SK-N-SH treated with all-trans-retinoic acid at 6 μM for 48 hours (cell line): ENCODE measurements at regions not wholly inside any gene's neighbourhood (a gene's known extent, or its start where the extent isn't known, plus 50 kb on each side); places are given as distances from the start of the nearest gene placed in this dataset.

Experiments used
- ARNTL ChIP-seq: fragments of 450-650 bp; formaldehyde crosslinking; IDR thresholded peaks from 2 replicates; pipeline ENCODE4 v1.5.0; 2020; ENCODE audit warnings: low read depth, mild to moderate bottlenecking, moderate library complexity, borderline replicate concordance
- GLIS3 ChIP-seq: fragments of 250-450 bp; sonication (Bioruptor Pico); IDR thresholded peaks from 2 replicates; pipeline ENCODE4 v1.5.0; 2020; ENCODE audit warnings: mild to moderate bottlenecking, moderate library complexity
- OSR1 ChIP-seq: fragments of 250-450 bp; sonication (Bioruptor Pico); IDR thresholded peaks from 2 replicates; pipeline ENCODE4 v1.8.0; 2022; ENCODE audit warnings: moderate library complexity, mild to moderate bottlenecking, inconsistent platforms
- PPARA ChIP-seq: fragments of 250-450 bp; sonication (Bioruptor Pico); IDR thresholded peaks from 2 replicates; pipeline ENCODE4 v1.5.0; 2020; ENCODE audit warnings: mild to moderate bottlenecking, borderline replicate concordance
- TCF4 ChIP-seq: fragments of 250-450 bp; sonication (Bioruptor Pico); IDR thresholded peaks from 2 replicates; pipeline ENCODE4 v1.8.0; 2021; ENCODE audit warnings: mild to moderate bottlenecking, moderate library complexity, borderline replicate concordance
- TOX ChIP-seq: fragments of 250-450 bp; sonication (Bioruptor Pico); IDR thresholded peaks from 2 replicates; pipeline ENCODE4 v1.8.0; 2021; ENCODE audit warnings: mild to moderate bottlenecking, moderate library complexity, borderline replicate concordance
- ZFP3 ChIP-seq: fragments of 250-450 bp; sonication (Bioruptor Pico); IDR thresholded peaks from 2 replicates; pipeline ENCODE4 v1.5.0; 2020; ENCODE audit warnings: mild to moderate bottlenecking, moderate library complexity
- ZFP30 ChIP-seq: fragments of 450-650 bp; formaldehyde crosslinking; IDR thresholded peaks from 2 replicates; pipeline ENCODE4 v1.5.0; 2022; ENCODE audit warnings: mild to moderate bottlenecking, moderate library complexity
- ZNF565 ChIP-seq: fragments of 450-650 bp; formaldehyde crosslinking; conservative IDR thresholded peaks from 2 replicates; pipeline ENCODE4 v1.5.0; 2020; ENCODE audit warnings: low read depth, mild to moderate bottlenecking, moderate library complexity
- ZNF70 ChIP-seq: fragments of 450-650 bp; formaldehyde crosslinking; IDR thresholded peaks from 2 replicates; pipeline ENCODE4 v1.5.0; 2020; ENCODE audit warnings: mild to moderate bottlenecking, moderate library complexity
- ZNF8 ChIP-seq: fragments of 450-650 bp; formaldehyde crosslinking; IDR thresholded peaks from 2 replicates; pipeline ENCODE4 v1.5.0; 2020; ENCODE audit warnings: mild to moderate bottlenecking, moderate library complexity
- TF ChIP-seq, protein P1 (sequence below): fragments of 250-450 bp; sonication (Bioruptor Pico); IDR thresholded peaks from 2 replicates; pipeline ENCODE4 v1.8.0; 2020; ENCODE audit warnings: mild to moderate bottlenecking, moderate library complexity, borderline replicate concordance
- TF ChIP-seq, protein P2 (sequence below): fragments of 250-450 bp; sonication (Bioruptor Pico); IDR thresholded peaks from 2 replicates; pipeline ENCODE4 v1.8.0; 2021; ENCODE audit warnings: low read depth, mild to moderate bottlenecking, moderate library complexity, borderline replicate concordance

DNA sequence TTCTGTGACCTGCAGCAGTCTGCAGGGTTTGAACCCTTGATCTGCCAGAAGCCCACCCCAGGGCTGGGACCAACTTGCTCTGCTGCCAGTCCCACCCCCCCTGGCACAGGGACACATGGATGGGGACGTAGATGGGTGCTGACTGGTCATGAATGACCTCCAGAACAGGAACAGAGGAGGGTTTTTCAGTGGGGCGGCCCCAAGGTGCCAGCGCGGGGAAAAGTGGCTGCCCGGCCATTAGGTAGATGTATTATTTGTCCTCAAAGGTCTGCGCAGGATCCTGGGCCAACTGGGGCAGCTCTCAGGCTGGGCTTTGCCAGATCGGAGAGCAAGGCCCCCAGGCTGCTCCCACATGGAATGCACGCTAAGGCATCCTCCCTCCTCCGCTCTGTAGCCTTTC, 265.2 kb upstream of the TNRC6C start:
- TF ChIP-seq ZNF70 (no peak), TCF4 (no peak), OSR1 (CRISPR knock-in tag) (no peak), GLIS3 (no peak), ZFP30 (CRISPR knock-in tag) (no peak), ZFP3 (CRISPR knock-in tag) (no peak), ARNTL (no peak), ZNF8 (CRISPR knock-in tag) (no peak), TOX (CRISPR knock-in tag) (no peak), ZNF565 (CRISPR knock-in tag) (no peak), PPARA (CRISPR knock-in tag) (no peak)
- TF ChIP-seq, protein P1, sequence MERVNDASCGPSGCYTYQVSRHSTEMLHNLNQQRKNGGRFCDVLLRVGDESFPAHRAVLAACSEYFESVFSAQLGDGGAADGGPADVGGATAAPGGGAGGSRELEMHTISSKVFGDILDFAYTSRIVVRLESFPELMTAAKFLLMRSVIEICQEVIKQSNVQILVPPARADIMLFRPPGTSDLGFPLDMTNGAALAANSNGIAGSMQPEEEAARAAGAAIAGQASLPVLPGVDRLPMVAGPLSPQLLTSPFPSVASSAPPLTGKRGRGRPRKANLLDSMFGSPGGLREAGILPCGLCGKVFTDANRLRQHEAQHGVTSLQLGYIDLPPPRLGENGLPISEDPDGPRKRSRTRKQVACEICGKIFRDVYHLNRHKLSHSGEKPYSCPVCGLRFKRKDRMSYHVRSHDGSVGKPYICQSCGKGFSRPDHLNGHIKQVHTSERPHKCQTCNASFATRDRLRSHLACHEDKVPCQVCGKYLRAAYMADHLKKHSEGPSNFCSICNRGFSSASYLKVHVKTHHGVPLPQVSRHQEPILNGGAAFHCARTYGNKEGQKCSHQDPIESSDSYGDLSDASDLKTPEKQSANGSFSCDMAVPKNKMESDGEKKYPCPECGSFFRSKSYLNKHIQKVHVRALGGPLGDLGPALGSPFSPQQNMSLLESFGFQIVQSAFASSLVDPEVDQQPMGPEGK (CRISPR knock-in tag), result no peak
- TF ChIP-seq, protein P2, sequence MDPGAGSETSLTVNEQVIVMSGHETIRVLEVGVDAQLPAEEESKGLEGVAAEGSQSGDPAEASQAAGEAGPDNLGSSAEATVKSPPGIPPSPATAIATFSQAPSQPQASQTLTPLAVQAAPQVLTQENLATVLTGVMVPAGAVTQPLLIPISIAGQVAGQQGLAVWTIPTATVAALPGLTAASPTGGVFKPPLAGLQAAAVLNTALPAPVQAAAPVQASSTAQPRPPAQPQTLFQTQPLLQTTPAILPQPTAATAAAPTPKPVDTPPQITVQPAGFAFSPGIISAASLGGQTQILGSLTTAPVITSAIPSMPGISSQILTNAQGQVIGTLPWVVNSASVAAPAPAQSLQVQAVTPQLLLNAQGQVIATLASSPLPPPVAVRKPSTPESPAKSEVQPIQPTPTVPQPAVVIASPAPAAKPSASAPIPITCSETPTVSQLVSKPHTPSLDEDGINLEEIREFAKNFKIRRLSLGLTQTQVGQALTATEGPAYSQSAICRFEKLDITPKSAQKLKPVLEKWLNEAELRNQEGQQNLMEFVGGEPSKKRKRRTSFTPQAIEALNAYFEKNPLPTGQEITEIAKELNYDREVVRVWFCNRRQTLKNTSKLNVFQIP, result no peak
